GM19238 (cell line): ENCODE measurements at regions not wholly inside any gene's neighbourhood (a gene's known extent, or its start where the extent isn't known, plus 50 kb on each side); places are given as distances from the start of the nearest gene placed in this dataset.
"Not testable (repeated sequence)": the region's sequence is repeated elsewhere in the genome, so short reads cannot be mapped to it uniquely, and the experiment has no call there.

Experiments
- DNase-seq: peaks from one replicate; pipeline ENCODE4 v3.0.0; 2011; ENCODE audit warnings: low spot score; ENCODE audit not compliant: insufficient read length

DNA sequence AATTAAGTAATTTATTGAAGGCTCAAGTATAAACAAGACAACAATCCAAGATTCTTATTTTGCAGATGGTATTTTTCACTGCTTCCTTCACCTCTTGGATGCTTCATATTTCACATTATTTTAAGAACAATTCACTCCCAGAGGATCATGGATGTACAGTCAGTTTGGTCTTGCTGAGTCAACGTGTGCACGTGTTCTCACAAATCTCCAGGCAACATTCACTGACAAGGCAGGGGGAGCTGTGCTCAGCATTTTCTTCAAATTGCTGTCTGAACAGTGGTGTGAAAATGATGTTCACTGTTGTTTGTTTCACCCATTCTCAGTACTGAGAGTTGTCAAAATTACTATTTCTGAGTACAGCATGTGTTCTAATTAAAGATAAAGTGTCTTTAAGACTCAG, 118.3 kb upstream of the SLC38A4 start:
- no peak for DNase-seq

- DNase-seq, result no peak
Measured at GRCh38 chr12:46944771-46945170, 119.0 kb upstream of the SLC38A4 start.

GRCh38 chr12:46945591-46945990, 119.8 kb upstream of the SLC38A4 start:
- no peak for DNase-seq

GRCh38 chr12:46946137-46946536, 120.3 kb upstream of the SLC38A4 start:
- no peak for DNase-seq

- DNase-seq, result no peak
Measured at GRCh38 chr12:46948936-46949545, 123.2 kb upstream of the SLC38A4 start.

GRCh38 chr12:46950094-46950493, 124.3 kb upstream of the SLC38A4 start:
- no peak for DNase-seq

- DNase-seq, result no peak
Measured at GRCh38 chr12:46952880-46953483, 126.4 kb upstream of the PCED1B start.

GRCh38 chr12:46956451-46957035, 122.9 kb upstream of the PCED1B start:
- no peak for DNase-seq

DNA sequence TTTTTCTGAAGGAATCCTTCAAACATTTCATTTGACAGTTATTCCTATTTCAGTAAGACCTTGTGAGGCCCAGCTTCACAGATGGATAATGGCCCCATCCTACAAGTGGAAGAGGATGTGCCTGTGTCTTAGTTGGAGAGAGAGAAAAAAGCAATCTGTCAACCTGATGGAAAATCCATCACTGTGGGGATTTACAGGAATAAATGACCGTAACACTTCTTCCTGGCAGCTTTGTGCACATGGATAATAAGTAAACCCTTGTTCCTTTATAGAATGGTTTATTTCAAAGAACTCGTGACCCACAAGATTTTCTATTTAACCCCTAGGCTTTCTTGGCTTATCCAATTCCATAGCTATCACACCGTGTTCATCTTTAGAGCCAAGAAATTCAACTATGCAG, 121.4 kb upstream of the PCED1B start:
- DNase-seq, result no peak

- no peak for DNase-seq
Measured at GRCh38 chr12:46958599-46959290, 120.7 kb upstream of the PCED1B start.

DNA sequence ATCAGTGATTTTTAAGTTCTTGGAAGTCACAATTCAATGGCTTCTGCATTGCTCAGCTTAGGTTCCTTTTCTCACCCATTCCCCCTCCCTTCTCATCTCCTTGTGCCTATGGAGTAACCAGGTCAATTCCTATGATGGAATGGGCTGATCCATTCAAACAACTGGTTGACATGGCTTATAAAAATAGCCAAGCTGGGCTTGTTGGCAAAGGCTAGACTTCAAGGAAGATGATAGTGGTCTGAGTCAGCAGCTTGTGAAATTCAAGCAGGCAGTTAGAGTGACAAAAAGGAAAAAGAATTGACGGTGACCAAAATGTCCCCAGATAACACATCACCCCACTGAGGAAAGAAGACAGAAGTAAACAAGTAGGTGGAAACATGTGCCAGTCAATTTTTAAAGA, 119.9 kb upstream of the PCED1B start:
- DNase-seq, result no peak

- no peak for DNase-seq
Measured at GRCh38 chr12:46960681-46961080, 118.7 kb upstream of the PCED1B start.

- DNase-seq, result no peak
Measured at GRCh38 chr12:46963191-46963590, 116.2 kb upstream of the PCED1B start.

DNA sequence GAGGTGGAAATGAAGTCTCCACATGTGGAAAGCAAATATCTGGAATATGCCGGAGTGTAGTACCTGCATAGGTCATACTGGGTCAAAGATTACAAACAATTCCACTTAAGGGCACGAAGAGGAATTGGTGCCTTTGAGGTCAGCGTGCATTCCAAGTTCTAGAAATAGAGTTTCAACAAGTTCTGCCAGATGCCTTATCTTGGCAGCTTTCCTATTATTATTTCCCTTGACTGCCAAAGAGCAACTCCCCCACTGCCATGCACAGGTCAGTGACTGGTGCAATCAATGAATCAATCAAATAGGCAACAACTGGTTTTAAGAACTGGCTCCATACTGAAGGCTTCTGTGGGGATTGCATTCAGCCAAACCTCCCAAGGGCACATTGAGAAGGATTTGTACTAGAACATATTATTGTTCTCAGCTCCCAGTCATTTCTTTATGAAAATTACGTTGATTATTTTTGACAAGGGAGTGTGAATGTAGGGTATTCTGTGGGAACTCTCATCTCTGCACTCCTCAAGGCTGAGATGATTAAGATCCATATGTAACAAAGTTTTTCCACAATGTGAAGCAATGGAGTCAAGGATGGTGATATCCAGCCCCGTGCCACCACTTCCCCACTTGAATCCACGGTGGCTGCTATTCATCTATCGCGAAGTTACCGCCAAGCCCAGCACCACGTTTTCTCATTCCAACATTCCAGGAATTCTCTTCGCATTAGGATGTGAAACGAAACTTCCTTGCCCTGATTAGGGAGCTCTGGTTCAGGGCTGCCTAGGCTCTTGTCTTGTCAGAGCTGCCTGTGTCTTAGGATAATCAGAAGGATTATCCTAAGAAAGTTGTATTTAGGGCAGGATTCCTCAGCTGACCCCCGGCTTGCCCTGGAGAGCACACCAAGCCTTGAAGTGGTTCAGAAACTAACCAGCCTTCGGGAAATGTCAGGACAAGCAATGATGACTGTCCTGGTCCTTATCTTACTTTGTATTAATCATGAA, 115.1 kb upstream of the PCED1B start:
- DNase-seq, result no peak

GRCh38 chr12:46965137-46965536, 114.3 kb upstream of the PCED1B start:
- no peak for DNase-seq

DNA sequence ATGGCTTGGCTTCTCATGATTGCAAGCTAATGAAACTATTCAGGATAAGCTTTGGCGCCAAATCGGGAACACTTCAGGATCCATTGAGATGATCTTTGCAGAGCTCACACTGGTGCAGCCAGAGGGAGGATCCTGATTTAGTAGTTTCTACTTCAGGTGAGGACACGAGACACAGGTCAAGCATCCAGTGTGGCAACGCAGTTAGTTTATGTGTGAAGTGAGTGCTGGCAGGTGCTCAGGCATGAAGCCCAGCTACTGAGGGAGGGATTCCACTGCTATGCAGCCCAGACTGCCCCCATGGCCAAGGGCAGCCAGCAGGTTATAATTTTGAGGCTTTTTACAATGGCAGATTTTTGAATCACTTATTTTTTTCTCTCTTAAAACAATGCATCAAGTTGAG, 113.5 kb upstream of the PCED1B start:
- DNase-seq, result no peak

DNA sequence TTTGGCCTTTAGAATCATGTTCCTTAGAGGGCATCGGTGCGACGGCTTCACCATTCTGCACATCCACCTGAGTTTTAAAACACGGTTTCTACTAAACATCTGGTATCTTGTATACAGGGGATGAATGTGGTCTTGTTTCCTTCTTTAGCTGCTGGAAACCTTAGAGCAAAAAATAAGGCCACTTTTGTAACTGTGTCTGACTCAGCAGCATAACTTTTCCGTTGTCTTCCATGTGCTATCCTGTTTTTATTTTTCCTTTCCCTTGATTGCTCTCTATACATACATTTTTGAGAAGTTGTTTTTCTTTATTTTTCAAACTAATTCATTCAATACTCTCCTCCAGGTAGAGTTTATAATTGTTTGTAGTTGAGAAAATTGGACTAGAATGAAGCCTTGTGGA, 108.8 kb upstream of the PCED1B start:
- no peak for DNase-seq

- DNase-seq, result not testable (repeated sequence)
Measured at GRCh38 chr12:46973937-46974336, 105.5 kb upstream of the PCED1B start.

DNA sequence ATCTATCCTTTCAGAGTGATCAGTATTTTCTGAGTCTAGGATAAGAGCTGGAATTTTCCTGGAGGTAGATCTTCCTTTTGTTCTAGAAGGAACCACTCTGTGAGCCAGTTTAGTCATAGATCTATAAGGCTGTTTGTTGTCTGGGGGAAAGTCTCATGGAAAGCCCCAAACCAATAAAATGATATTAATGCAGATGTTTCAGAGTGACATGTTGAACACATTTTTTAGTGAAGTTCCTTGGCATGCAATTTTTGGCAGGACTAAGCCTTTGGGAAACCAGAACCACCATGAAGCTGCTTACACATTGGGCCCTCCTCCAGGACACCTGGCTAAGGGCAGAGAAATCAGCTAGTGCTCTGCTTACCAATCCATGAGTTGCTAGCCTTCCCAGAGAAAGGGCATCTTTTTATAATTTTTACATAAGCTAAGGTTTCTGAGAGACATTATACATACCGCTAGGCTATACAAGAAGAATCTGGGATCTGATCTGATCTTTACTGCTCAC, 101.5 kb upstream of the PCED1B start:
- no peak for DNase-seq

- no peak for DNase-seq
Measured at GRCh38 chr12:46981622-46982021, 97.8 kb upstream of the PCED1B start.
